Stimulated activated CD4-positive, alpha-beta T cell treated with anti-CD3 and anti-CD28 coated beads, Interleukin-2, amount 100 ng/mL, for 48 hours (primary cell): ENCODE measurements at regions not wholly inside any gene's neighbourhood (a gene's known extent, or its start where the extent isn't known, plus 50 kb on each side); places are given as distances from the start of the nearest gene placed in this dataset.

ENCODE experiments used
- DNase-seq, 2 donors: peaks; one replicate each; pipeline ENCODE4 v3.0.0-alpha.2; 2020

- no peak for DNase-seq
Observed at GRCh38 chr2:155223781-155224406, 525.4 kb downstream of the KCNJ3 start.

DNA sequence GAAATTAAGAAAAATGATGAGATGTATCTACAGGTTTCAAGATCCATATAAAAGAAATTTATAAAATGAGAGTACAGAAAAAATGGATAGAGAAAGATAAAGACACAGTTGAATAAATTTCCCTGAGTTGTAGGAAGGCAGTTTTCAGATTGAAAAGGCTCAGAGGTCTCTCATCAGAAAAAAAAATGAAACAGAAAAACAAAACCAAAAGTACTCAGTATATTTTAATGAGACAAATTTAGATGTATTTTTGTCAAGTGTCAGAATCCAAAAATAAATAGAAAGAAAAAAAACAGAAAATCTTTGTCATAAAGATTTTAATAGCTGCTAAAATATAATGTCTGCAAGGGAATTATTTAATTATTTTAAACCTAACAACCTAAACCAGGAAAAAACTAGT is 520.5 kb downstream of the KCNJ3 start:
- no peak for DNase-seq

- DNase-seq = no peak
Observed at GRCh38 chr2:155218292-155218924, 519.9 kb downstream of the KCNJ3 start.

- no peak for DNase-seq
Observed at GRCh38 chr2:155215037-155215707, 516.7 kb downstream of the KCNJ3 start.

DNA sequence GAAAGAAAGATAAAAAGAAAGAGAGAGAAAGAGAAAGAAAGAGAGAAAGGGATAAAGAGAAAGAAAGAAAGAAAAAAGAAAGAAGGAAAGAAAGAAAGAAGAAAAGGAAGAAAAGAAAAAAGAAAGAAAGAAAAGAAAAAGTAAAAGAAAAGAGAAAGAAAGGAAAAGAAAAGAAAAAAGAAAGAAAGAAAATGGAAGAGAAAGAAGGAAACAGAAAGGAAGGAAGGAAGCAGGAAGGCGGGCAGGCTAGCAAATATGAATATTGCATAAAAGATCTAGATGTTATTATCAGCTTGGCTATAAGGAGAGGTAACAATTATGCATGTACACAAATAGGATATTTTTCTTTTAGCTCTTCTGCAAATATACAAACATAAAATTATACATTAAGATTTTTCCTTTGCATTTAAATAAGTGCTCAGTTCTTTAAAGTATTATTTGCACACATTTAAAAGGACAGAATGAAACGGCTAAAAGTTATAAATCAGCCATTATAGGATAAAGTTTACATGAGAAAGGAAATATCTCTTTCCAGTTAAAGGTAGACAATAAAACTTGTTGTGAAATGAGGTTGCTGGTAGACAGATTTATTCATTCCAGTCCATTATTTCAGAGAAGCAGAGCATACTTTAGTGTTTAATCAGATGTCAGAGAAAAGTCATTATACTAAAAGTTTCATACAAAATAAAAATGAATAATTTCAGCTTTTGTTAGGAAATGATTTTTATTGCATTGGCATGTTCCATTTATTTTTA is 511.4 kb downstream of the KCNJ3 start:
- no peak for DNase-seq

GRCh38 chr2:155203178-155203577 is 504.7 kb downstream of the KCNJ3 start:
- no peak for DNase-seq

GRCh38 chr2:155200753-155201152 is 502.3 kb downstream of the KCNJ3 start:
- no peak for DNase-seq

GRCh38 chr2:155190342-155190741 is 491.8 kb downstream of the KCNJ3 start:
- no peak for DNase-seq

DNA sequence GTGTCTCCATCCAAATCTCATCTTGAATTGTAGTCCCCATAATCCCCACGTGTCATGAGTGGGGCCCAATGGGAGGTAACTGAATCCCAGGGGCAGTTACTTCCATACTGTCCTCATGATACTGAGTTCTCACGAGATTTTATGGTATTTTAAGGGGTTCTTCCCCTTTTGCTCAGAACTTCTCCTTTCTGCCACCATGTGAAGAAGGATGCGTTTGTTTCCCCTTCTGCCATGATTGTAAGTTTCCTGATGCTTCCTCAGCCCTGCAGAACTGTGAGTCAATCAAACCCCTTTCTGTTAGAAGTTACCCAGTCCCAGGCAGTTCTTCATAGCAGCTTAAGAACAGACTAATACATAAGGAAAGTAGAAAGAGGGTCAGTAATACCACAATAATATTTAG is 480.4 kb downstream of the KCNJ3 start:
- DNase-seq = no peak

- no peak for DNase-seq
Observed at GRCh38 chr2:155176345-155176744, 477.9 kb downstream of the KCNJ3 start.

DNA sequence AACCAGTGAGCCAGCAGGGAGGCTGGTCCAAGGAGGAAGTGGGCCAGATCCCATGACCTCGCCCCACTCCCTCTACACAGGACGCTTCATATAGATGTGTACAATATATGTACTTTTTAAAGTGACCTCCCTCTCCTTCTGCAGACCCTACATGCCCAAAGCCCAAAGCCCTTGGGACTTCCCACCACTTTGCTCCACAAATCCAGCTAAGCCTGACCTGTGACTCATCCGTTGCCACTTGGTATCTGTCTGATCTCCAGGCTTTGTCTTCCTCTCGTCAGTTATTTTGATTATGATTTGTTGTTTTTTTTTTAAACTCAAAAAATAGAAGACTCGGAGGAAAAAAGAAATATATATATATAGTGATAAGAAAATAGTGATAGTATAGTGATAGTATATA is 470.8 kb downstream of the KCNJ3 start:
- no peak for DNase-seq

GRCh38 chr2:155162494-155162893 is 464.0 kb downstream of the KCNJ3 start:
- no peak for DNase-seq

DNA sequence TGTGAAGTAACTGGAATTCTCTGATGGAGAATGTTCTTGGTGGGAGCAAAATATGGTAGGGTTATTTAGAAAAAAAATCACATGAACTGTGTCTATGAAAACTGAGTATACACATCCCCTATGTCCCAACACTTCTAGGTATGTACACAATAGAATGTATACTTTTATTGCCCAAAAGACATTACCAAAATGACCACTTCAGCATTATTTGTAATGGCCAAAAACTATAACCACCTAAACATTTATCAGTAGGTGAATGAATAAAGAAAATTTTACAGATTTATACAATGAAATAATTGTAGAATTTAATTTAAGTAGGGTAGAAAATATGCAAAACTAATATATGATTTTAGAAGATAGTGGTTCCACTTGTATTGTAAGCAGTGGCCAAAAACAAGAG is 462.8 kb downstream of the KCNJ3 start:
- DNase-seq = no peak

DNA sequence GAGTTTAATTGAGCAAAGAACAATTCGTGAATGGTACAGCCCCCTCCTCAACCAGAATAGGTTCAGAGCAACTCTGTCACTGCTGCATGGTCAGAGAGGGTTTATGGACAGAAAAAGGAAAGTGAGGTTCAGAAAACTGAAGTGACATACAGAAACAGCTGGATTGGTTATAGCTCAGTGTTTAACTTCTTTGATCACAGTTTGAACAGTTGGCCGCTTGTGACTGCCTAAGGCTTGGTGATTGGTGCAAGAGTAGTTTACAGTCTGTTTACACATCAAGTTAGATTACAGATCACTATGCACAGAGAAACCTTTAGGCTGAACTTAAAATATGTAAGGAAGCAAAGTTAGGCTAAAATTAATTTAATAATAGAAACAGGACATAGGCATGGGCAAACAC is 459.2 kb downstream of the KCNJ3 start:
- no peak for DNase-seq

GRCh38 chr2:155157065-155157464 is 458.6 kb downstream of the KCNJ3 start:
- DNase-seq = no peak

GRCh38 chr2:155151945-155152344 is 453.4 kb downstream of the KCNJ3 start:
- DNase-seq = no peak

GRCh38 chr2:155151472-155151871 is 453.0 kb downstream of the KCNJ3 start:
- DNase-seq = no peak

- DNase-seq = no peak
Observed at GRCh38 chr2:155145758-155146229, 447.3 kb downstream of the KCNJ3 start.

DNA sequence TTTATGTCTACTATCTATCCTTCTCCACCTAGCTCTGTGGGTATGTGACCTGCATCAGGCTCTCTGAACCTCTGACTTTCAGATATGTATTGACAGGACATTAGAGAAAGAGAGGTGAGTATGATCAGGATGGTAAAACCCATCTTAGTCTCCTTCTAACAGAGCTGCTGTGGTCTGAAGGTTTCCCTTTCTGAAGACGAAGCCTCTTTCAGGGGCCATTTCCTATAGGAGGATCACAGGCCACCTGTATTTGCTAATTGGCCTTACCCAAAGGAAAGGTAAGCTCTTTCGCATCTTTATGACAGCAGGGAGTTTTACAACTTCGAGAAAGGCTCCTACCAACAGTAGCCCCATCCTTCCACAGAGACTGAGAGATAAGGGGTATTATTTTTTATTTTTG is 442.9 kb downstream of the KCNJ3 start:
- no peak for DNase-seq

DNA sequence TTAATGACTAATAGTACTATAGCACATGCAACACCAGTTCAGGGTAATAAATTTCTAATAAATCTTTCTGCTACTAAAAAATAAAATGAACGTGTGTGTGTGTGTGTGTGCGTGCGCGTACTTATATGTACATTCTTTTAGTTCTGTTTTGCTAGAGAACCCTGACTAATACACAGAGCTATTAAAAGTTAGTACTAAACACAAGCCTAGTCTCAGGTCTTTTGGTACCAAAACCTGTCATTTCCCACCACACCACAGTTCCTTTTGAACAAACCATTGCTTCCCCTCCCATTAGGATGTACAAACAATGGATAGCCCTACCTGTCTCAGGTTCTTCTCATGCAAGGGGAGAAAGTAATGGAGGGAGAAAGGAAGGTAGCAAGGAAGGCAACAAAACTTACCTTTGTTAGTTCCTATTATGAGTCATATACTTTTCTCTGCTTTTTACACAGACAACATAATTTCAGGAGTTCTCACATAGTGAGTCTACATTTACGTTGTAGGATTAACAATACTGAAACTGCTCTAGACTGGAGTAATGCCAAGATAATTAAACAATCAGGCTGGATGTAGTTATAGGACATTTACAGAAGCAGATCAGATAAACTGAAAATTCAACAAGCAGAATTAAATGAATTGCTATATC is 427.2 kb downstream of the KCNJ3 start:
- DNase-seq = no peak

DNA sequence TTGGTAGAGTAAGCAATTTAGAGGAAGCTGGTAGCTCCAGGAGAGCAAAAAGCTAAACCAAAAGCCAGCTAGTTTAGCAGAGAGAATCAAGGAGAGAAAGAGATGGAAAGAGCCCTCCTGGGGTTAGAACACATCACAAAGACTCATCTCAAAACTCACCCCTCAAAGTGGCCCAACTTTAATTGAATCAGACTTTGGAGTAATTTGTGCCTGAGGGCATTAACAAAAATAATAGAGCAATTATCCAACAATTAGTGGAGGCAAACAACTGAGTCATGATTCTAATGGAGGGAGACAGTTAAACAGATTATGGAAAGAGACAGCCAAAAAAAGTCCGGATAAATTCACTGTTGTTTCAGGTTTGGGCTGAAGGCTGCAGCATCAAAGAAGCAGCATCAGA is 417.4 kb downstream of the KCNJ3 start:
- no peak for DNase-seq

DNA sequence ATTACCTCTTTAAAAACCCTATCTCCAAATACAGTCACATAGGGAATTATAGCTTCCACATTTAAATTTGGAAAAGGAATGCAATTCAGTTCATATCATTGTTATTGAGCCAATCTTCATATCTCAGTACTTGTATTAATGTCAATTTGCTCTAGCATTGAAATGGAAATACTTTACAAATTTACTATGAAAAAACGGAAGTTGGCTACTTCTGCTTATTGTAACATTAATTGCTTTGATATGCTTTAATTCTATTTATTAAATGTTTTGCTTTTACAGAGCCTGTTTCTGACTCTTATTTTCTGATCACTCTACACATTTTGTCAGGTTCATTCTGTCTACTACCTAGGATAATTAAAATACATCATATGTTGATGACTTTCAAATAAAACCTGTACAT is 412.6 kb downstream of the KCNJ3 start:
- no peak for DNase-seq

DNA sequence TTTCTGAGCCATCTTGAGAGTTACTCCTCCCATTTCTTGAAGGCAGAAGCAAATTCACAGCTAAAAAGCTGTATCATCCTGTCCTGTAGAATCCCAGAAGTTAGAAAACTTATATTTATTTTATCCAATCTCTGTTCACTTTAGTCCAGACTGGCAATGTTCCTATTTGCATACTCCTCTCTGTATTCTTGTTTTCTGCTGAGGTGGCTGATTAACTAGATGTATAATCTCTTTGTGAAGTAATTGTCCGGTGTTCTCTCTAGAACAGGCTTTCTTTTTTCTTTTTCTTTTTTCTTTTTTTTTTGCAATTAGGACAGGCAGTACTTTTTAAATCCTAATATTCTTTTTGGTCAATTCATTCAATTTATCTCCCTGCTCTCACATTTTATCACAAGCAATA is 411.0 kb downstream of the KCNJ3 start:
- no peak for DNase-seq
